HG03571 (cell line): ENCODE measurements at regions not wholly inside any gene's neighbourhood (a gene's known extent, or its start where the extent isn't known, plus 50 kb on each side); places are given as distances from the start of the nearest gene placed in this dataset.
"Not testable (repeated sequence)": the region's sequence is repeated elsewhere in the genome, so short reads cannot be mapped to it uniquely, and the experiment has no call there.

Experiments
- ATAC-seq: cut with Tn5 transposase; IDR thresholded peaks from one replicate; pipeline ENCODE4 v1.9.1; 2021; ENCODE audit not compliant: unreplicated experiment

DNA sequence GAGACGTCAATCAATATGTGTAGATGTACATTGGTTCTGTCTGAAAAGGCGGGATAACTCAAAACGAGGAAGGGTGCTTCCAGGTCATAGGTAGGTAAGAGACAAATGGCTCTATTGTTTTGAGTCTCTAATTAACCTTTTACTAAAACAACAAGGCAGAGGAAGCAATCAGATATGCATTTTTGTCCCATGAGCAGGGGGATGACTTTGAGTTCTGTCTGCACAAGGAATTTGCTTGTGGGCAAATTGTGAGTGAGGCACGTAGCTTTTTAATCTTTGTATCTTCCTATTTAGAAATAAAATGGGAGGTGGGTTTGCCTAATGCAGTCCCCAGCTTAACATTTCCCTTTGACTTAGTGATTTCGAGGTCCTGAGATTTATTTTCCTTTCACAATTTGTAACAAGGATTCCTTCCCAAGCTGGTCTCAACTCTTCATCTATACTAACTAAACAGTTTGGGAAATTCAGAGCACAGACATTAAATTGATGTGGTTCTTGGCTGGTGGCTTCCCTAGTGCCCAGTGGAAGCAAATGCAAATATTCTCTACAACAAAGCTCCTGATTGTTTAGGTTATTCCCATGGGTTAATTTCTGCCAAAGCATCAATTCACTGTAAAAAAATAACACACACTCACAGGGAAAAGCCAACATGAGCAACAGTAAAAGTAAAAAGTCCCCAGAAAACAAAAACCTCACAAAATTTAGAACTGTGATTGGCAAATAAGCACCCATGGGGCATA is 738.8 kb upstream of the SGO1 start:
- no peak for ATAC-seq

DNA sequence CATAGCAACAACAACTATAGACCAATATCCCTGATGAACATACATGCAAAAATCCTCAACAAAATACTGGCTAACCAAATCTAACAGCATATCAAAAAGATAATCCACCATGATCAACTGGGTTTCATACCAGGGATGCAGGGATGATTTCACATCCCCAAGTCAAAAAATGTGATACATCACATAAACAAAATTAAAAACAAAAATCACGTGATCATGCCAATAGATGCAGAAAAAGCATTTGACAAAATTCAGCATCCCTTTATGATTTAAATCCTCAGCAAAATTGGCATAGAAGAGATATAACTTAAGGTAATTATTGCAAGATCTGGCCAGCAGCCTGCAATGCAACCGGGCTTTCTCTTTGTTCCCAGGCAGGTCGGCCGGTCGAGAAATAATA is 735.1 kb upstream of the SGO1 start:
- ATAC-seq = not testable (repeated sequence)

DNA sequence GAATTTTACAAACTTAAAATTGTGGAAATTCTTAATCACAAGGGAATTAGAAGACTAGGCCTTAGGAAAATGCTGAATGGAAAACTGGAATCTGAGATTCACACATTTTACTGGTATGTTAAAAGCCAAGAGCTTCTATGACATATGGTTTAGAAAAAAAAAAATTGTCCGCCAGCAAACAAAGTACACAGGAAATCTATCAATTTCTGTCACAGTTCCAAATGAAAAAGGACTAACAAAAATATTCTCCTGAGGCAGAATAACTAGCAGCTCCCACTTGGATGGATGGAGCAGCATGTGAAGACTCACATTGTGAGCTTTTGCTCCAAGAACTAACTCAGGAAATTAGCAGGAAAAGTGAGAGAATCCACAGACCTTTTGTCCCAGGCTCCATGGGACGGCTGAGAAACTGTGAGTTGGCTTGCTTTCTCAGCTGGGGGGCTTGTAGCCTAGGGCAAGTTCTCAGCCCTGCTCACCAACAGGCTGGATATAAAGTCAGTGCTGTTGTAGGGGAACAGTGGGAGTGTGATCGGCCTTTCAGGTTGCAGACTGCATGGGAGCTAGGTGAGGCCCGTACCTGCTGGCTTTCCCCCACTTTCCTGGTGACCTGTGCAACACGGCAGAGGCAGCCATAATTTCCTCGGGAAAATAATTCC is 731.1 kb upstream of the SGO1 start:
- no peak for ATAC-seq

DNA sequence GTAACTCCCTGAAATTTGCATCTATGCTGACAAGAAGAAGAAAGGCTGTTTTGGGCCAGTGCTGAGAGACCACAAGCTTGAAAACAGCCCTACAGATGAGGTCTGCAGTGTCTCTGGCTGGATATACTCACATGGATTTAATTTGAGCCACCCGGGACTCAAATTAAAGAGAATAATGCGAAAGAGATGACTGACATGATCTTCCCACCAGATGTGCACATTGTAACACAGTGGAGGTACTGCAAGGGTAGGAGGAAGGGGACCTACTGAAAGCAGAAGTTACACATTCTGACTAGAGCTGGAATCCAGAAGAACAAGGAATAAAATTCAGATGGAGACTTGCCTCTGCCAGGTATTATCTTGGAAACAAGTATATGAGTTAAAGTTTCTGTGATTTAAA is 728.3 kb upstream of the SGO1 start:
- no peak for ATAC-seq

DNA sequence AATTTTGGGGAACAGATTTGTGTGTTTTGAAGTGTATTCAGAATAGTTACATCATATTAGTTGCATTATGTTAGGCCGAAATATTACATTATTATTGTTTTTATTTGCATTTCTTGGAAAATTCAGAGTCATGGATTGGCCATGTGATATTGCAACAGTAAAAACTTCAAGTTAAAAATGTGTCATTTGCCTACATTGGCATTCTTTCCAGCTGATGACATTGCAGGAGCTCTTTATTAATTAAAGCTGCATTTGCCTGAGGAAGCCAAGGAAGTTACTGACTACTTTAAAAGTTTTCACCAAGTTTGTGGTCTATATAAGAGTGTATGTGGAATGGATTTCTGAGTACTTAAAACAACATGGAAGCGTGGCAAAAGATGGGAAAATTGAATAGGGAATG is 726.4 kb upstream of the SGO1 start:
- ATAC-seq = no peak

DNA sequence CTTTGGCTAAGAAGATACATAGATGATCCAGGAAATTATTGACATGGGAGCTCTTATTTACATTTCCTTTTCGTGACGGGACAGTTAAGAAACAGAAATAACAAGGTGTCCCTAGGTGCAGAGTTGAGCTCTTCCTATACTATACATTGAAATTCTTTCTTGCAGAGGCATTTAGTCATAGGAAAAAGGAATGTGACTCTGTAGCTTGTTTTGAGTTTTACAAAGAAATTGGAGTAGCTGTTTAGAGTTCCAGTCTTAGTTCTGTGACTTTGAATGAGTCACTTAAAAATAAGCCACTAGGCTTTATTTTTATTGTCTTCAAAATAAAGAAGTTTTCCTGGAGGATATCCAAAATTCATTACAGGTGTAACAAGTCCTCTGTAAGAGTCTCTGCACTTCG is 723.5 kb upstream of the SGO1 start:
- no peak for ATAC-seq

DNA sequence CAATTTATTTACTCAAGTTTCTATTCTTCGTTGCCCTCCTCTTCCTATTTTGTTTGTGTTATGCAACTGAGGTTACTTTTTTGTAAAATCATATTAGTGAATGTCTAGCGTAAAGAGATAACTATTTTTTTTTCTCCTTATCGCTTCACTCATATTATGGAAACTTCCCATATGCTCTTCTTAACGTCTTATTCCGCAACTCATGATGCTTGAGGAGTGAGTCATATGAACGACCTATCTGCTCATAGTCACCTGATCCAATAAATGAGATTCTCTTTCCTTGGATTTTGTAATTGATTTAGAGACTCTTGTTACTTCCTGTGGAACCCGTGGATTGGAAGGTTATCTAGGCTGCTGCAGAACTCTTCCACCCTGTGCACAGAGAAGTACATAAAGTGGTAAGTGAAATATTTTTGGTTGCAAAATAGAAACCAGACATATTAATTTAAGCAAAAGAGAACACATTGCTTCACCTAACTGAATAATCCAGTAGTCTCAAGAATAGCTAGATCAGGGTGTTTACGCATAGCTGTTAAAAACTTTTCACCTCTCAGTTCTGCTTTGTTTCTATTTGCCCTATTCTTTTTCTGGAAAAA is 719.3 kb upstream of the SGO1 start:
- ATAC-seq = no peak

DNA sequence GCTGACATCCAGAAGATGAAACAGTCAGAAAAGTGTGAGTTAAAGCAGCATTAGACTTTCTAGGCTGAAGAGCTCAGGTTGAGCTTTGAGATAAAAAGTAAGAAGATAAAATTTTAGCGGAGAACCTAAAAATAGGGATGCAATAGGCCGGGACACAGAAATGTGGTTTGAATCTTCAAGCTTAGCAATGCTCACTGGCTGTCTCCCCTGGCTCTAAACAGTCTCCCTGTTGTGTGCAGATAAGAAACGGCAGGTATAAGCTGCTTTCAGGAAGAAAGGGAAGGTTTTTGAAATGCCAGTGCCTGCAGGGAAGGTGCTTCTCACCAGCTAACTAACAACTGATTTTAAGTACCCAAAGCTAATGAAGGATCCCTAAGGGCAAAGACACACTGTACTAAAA is 718.7 kb upstream of the SGO1 start:
- no peak for ATAC-seq

DNA sequence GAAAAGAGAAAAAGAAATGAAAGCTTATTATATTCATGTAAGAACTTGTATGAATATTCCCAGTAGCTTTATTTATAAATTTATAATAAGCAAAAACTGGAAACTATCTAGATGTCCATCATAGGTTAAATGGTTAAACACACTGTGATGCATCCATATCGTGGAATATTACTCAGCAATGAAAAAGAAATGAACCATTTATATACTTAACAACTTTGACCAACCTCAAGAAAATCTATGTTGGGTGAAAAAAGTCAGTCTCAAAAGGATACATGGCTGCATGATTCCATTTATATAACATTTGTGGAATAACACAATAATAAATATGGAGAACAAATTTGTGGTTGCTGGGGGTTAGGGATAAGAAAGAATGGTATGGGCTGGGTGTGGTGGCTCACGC is 713.0 kb upstream of the SGO1 start:
- ATAC-seq = no peak

DNA sequence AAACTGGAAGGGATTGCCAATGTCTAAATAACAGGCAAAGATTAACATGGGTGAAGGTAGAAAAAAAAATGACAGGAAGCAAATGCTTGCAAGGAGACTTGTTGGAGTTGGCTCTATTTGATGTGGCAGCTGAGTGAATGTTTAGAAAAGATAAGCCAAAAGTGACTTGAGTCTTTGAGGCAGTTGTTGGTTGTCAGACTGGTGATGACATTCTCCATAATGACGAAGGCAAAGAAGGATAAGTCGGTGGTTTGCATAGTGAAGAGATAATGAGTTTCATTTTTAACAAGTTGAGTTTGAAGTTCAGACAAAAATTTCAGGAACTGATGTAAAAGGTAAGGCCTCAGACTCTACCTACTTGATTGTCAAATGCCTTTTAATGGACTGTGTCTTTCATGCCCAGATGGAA is 704.1 kb upstream of the SGO1 start:
- ATAC-seq = no peak

DNA sequence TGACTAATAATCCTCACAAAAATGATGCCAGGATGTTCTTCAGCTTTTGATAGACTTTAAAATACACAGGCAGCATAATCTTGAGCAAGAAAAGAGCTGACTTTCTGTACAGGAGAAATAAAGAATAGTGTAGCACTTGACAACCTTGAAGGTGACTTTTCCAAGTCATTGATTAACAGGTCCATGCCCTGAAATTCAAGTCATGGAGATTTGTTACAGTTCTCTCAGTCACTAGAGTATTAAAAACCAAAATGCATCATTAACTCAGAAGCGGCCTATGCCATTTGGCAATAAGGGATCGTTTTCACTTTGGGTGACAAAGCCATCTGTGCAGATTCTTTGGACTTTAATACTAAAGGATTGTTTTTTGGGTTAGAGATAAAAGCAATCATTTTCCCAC is 692.7 kb upstream of the SGO1 start:
- no peak for ATAC-seq

DNA sequence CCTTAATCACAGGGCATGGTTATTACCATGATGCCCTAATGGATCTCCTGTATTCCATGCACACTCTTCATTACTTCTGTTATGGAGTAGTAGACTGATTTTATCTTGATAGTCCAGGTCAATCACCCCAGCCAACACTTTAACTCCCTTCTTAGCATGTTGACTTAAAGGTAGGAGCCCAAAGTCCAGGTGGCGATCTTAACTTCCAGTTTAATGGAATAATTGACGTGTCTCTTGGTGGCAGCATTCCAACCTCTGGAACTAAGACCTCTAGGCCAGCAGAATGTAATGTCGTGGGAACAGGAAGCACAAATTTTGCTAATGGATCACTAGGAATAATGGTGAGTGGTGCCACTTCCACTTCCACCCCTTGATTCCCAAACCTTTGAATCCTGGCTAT is 687.2 kb upstream of the SGO1 start:
- no peak for ATAC-seq

DNA sequence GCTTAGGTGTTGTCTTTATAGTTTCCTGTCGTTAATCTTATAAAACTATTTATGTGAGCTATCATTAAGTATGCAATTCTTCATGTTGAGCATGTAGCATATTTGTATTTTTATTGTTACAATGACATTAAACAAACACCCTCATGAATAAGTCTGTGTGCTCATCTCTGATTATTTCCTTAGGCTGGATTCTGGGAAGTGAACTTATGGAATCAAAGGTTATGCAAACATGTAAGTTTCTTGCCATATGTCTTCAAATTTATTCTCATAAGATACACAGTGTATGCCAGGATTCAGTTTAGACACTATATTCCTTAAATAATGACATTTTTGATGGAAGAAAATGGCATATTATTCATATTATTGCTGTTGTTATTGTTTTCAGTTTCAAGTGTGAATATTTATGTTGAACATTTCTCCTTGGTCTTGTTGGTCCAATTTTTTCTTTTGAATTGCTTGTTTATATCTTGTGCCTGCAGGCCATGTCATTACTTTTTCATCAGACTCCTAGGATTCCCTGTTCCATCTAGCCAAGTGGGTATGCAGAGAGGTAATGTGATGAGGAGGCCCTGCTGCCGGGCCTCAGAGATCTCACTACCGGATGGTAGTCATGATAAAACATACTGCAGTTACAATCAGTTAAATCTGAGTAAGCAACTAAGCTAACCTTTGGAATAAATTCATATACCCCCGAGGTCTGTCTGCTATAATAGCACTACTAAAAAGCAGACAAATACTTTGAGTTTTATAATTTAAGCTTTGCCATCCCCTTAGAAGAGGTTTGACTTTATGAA is 684.3 kb upstream of the SGO1 start:
- no peak for ATAC-seq

DNA sequence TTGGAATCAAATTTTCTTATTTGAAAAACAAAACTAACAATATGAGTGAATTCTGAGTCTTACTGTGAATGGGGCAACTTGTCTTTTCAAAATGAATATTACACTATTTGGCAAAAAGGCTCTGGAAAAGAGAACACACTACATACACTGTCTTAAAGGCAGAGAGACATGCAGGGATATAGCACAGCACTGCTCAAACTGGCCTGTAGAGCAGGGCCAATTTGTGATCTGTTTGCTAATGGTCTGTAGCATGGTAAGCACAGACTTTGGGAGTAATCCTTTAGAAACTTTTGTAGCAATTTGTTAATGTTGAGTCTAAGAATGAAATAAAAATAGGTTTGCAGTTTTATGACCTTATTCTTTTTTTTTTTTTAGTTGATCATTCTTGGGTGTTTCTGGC is 679.8 kb upstream of the SGO1 start:
- ATAC-seq = no peak

DNA sequence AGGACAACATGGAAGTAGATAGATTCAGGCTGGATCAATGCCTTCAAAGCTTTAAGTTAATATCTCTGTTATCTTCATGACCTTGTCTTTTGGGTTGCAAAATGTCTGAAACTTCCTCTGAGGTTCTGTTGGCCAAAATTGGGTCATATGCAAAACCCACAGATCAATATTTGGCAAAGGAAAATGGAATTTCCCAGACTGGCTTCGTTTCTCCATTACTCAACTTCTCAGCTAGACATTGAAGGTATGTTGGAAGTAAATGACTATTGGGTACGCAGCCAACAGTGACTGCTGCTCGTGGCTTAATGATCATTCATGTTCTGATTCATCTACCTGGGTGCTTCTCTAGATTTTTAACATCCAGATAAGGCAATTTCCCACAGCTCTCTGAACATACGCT is 675.4 kb upstream of the SGO1 start:
- ATAC-seq = no peak

DNA sequence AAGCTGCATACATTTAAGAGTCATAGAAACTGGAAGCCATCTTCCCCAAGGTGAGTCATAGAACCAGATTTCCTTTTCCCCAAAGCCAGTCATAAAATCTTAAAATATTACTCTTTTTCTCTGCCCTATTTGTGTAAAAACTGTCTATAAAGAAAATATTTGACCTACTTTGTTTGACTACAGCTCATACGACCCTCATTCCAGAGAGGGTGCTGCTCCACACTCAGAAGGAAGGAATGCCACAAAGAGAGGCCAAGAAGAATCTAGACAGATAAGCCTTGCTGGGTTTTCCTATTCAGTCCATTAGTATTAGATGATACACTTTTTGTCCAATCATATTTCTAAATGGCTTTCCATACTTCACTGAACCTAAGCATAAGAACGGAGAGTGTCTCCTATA is 671.6 kb upstream of the SGO1 start:
- ATAC-seq = no peak

DNA sequence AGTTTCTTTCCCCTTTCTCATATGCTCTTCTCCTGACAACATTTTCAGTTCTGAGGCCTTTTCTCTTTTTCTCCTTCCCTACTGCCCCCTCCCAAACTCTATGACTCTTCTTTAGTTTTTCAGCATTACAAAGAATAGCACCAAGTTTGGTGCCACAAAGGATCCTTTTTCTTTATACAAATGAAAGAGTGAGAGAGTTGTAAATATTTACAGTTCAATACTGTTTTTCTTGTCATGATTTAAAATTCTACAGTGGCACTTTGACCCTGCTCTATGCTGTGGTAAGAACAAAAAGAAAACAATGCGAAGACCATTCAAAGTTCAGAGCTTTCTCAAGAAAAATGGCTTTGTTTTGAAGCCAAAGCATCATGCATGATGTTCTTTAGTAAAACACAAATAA is 667.9 kb upstream of the SGO1 start:
- no peak for ATAC-seq

DNA sequence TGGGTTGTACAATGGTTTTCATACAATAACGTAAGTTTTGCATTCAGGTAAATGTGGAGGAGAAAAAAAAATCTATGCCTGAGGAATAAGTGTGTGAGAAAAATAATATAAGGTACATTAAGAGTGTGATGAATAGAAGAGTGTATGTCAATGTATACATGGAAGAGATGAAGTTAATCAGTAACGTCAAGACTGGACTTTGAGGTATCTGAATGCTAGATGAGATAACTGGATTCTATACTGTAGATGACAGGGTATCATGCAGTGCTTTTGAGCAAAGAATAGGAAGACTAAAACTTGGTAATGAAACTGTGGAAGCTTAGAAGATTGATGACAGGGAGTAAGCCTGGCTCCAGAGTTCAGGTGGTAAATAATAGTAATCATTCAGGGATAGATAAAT is 666.7 kb upstream of the SGO1 start:
- no peak for ATAC-seq

DNA sequence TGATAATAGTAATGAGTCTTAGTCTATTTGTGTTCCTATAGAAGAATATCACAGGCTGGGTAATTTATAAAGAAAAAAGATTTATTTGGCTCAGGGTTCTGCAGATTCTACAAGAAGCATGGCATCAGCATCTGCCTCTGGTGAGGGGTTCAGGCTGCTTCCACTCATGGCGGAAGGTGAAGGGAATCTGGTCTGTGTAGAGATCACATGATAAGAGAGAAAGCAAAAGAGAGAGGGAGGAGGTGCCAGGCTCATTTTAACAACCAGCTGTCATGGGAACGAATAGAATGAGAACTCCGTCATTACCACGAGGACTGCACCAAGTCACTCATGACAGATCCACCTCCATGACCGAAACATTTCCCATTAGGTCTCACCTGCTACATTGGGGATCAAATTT is 664.0 kb upstream of the SGO1 start:
- ATAC-seq = no peak

DNA sequence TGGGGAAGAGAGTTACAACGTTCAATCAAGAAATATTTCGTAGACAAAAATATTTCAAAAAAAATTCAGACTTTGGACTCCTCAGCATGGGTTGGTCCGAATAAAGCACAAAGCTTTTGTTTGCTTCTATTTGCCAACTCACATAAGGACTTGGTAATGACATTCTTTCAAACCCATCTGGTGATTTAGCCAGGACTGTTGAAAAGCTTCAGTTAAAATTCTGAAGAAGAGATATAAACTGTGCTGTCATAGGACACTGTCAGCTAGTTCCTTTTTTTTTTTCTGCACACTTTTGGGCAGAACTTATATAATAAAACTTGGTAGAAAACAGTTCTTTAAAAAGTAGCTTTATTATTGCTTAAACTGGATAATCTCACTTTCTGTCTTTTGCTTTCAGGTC is 660.8 kb upstream of the SGO1 start:
- ATAC-seq = no peak

DNA sequence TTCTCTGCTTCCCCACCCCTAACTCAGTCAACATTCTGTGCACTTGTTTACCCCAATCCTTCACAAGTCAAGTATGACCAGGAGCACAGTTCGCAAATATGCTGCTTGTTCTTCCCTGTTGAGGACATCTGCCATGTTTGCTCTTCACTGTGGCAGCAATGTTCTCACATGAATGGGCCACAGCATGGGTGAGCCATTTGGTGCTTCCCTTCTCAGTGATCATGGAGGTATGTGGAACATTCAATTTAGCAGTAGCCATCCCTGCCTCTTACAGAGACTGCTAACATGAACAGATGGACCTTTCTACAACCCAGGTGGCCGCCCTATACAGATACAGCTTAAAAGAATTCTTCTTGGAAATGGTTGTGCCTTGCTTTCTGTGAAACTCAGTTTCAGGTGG is 660.1 kb upstream of the SGO1 start:
- ATAC-seq = no peak

DNA sequence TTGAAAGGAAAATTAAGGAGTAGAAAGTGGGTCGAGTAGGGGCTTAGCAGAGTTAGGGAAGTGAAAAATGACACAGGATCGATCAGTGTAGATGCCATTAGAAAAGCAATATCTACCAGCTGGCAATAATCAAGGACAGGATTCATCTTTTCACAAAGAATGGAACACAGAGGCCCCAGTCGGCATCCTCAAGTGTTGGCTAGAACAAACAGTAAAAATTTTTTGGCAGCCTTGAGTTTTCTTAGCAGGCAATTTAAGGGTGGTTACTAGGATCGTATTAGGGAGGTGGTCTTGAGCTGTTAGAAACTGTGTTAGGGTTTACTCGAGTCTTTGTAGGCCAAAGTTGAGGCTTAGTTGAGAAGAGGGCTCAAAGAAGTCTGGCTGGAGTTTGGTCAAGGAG is 658.8 kb upstream of the SGO1 start:
- no peak for ATAC-seq
